Stimulated activated naive CD4-positive, alpha-beta T cell treated with Interleukin-2 at 50 U/mL for 16 hours (primary cell): ENCODE measurements at regions not wholly inside any gene's neighbourhood (a gene's known extent, or its start where the extent isn't known, plus 50 kb on each side); places are given as distances from the start of the nearest gene placed in this dataset.

Experiments
- DNase-seq: peaks from one replicate; lab custom pipeline; 2025; lab: John Stamatoyannopoulos, UW

DNA sequence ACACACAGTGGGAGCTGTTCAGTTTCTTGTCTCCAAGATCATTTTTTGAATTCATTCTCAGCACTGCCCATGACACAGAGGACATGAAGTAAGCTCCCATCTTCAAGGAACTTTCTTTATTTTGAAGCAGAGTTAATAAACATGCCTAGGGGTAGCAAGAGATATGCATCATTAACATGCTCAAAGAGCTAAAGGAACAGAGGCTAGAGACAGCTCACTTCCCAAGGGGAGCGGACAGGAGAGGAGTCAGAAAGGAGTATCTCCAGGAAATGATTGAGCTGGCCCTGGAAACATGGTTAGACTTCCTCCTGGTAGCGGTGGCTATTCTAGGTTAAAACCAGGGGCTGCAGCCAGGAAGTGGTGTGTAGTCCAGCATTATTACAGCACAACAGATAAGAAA, 135.9 kb downstream of the GPAM start:
- DNase-seq, result no peak

DNA sequence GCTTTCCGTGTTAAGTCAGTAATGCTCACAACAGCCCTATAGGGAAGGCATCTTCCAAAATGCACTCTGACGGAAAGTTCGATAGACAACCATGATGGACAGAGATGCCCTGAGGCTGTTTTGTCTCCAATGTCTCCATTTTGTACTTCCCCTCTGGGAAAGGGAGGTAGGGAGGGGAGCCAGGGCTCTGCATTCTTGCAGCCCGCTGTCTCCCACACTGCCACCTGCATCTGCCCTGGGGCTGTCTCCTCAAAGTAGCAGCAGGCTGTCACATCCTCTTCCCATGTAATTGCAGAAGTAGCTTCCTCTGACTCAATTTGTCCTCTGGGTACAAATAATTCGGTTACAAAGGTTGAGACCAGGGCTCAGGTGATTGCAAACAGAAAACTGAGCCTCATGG, 131.4 kb downstream of the GPAM start:
- no peak for DNase-seq

DNA sequence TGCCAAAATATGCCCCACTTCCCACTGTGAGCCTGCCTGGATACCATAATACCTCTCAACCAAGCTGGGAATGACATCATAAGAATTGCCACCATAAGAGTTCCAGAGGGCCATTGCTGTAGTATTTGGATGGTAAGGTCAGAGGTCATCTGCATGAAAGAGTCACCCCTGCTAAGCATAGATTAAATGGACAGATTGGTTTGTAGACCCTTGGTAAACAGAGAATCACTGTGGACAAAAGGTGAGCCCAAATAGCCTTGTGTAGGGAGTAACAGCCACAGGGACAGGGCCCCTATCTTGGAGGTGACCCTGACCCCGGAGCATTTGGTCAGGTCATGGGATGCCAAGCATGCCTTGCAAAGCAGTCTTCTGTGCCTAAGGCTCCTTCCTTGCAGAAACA, 129.7 kb downstream of the GPAM start:
- DNase-seq, result no peak

DNA sequence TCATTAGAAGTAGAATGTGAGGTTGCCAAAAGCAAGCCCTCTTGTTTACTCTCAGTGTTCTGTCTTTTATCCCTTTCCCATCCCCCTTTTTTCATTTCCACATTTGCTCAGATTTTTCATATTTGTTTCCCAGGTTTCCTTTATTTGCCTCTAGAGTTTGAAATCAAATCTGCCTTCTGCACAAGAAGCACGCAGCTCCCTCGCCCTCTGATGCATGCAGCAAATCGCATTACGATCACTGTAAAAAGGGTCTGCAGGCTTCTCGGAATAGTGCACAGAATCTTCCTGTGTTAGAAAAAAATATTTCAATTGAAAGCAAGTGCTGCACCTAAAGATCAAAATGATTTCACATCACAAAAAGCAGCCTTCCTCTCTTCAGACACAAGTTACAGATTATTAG, 129.0 kb downstream of the GPAM start:
- DNase-seq, result no peak

DNA sequence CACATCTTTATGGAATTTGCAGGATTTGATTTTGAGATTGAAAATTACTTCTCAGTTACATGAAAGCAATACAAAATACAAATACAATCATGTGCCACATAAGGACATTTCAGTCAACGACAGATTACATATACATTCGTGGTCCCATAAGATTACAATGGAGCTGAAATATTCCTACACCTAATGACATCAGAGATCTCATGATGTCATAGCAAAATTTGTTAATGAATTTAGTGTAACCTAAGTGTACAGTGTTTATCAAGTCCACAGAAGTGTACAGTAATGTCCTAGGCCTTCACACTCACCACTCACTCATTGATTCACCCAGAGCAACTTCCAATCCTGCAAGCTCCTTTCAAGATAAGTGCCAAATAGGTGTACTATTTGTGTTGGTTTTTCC, 126.5 kb downstream of the GPAM start:
- no peak for DNase-seq

DNA sequence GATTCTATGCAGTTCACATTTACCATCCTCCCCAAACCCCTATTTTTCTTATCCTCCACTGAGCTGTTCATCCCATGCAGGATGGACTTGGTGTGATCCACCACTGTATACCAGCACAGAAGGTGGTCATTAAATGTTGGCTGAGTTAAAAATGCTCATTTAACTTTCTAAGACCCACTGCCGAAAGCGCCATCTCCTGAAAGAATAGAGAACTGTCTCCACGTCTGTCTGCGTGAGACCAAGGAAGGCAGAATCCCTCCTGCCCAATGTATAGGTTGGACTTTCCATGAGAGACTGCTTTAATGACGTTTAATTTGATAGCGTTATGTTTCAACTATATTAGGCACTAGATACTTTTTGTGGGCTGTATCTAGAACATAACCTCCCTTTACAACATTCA, 124.3 kb downstream of the GPAM start:
- no peak for DNase-seq

DNA sequence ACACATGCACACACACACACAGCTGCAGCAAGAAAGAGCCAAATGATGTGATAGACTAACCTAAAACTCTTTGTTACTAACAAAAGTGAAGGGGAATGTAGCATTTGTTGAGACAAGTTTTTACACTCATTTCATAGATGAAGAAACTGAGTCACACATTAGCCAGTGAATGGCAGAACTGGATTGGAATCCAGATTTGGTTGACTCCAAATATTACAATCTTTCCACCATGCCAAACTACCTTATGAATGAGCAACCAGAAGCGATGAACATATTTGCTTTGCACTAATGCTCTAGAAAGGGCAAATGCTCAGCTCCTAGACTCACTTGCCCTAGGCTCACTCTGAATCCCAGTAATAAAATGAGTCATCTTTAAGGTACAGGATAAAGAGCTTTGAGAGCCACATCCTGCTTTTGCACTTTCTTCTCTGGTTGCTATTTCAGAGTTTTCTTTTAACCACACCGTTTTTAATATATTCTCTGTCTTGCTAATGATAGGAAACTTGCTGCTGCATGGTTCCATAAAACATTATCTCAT, 111.9 kb downstream of the GPAM start:
- DNase-seq, result no peak

DNA sequence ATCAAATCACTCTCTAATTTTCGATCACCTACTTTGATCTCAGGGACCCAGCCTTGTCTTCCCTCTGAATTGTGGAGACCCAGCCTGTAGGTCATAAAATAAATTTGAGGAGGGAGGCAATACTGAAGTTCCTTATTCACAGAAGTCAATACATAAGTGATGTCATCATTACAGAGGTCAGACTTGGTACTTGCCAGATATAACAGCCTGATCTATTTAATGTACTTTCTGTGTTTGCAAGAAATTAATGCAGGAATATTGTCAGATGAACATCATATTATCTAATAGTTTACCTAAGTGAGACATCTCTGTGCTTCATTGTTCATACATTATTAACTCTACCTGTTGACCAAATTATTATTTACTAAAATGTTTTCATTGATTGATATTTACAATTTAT, 105.6 kb downstream of the GPAM start:
- no peak for DNase-seq

DNA sequence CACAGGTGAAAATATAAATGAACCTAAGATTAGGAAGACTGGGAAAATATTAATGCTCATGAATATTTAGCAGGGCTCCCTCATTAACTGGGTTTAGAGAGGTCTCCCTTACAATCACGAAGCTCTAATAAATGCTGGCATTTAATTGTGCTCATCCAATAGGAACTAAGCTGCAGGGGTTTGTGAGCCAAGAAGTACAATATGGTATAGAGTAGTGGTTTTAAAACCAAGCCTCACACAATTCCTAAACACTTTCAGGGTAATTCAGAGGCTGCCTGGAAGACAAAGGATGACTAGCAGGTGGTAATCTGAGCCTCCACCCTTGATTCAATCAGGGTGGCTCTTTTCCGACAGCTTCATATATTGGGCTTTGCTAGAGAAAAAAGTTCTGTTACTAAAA, 103.3 kb downstream of the GPAM start:
- DNase-seq, result no peak

DNA sequence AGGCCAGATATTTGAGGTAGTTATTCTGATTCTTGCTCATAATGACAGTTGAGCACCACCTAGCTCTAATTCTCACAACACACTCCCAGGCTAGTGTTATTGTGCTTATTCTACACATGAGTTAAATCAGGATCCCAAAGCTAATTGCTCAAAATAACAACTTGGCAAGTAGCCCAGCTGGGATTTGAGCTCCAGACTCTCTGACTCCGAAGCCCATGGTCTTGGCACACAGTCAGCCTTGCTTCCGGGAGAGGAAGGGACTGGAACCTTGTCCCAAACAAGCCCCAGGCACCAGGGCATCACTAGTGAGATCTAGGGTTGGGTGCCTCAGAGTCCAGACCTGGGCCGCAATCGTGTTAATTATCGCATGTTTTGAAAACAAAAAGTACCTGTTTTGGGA, 101.4 kb downstream of the GPAM start:
- DNase-seq, result no peak

DNA sequence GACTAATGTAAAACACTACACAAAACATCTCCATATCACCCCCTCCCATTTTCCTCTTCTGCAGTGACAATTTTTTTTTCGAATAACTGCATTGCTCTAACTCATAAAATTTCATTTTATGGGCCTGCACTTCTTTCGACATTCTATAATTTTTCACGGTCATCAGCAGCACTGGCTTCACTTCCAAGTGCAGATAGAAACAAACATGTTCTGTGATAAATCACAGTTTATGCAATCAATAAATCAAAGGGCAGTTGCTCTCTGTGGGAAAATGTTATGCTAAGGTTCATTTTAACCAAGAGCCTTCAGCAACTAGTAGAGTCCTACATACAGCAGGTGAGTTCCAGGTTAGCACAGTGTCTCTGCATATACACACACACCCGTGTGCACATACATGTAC, 100.1 kb downstream of the GPAM start:
- DNase-seq, result no peak

DNA sequence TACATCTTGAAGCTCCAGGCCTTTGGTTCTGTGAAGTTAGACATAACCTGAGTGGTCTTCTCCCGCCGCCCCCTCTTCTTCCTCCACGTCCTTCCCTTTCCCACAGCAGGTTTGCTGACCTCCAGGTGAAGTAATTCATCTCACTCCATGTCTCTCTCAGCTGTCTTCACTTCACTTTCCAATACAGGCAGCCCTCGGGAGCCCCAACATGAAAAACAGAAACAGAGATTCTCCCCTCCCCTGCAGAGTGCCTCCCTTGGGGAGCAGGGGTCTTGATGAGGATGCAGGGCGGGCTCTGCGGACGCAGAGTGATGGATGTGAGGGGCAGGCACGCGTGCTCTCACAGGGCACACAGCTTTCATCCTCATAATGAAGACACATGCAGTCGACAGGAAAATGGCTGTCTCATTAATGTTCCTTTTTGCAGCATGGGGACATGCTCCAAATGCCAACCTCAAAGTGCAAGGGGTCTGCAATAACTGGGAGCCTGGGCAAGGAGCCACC, 95.6 kb downstream of the GPAM start:
- DNase-seq, result no peak

DNA sequence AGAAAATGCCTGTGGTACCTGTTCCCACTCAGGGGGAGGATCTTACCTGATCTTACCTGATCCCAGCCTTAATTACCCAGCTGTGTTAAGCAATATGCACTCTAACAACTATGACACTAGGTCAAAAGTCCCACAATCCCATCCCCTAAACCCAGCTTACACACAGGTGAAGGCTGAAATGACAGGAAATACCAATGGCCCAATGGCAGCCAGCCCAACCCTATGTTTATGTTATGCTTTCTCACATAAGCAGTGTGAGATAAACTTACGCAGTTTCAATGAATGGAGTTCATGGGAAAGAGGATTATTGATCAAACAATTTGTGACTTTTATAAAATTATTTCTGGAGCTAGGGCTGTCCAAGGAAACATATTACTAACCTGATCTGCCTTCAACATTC, 91.9 kb downstream of the GPAM start:
- no peak for DNase-seq

DNA sequence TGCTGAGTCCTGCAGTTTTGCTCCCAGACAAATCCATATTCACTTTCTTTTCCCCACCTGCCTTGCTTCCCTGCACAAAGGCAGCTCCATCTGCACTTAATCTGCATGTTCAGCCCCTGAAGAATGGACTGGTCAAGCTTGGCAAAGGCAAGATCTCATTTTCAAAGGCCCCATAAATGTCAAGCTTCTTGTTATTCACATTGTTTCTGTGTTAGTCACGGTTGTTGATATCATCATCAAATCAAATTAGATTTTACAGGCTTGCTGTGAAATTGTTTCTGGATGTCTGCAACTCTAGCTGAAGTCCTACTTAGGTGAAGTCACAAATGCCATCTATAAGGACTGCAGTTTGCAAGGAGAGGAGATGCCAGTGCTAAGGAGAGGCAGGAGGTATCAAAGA, 91.0 kb downstream of the GPAM start:
- no peak for DNase-seq

DNA sequence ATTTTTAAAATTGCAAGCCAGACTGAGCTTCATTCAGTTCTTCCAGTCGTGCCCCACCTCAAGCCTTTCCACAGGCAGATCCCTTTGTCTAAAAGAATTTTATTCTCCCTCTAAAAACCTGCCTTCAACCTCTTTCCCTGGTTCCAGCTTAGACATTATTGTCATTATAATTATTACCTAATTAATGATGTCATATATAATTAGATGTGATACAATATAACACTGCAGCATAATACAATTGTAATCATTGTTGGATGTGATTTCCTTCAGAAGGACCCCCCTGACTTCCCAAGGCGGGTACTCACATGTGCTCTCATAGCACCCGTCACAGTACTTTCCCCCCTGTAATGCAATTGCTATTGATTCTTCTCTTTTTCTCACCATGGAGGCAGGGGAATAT, 88.6 kb downstream of the GPAM start:
- no peak for DNase-seq

DNA sequence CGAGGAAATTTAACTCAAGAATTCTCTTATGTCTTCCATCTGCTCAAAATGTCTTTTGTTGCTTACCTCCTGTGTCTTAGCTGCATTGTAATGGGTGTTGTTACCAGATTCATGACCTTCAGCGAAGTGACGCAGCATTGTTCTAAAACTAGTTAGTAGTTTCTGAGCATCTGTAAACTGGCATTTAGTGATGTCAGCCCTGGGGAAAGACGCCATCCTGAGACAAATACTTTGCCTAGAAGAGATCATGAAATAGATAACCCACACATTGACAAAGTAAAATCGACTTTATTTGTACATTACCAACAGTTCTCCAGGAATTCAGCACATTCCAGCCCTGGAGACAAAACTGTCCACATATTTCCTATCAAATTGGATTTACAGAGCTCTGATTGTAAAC, 87.8 kb downstream of the GPAM start:
- DNase-seq, result no peak

DNA sequence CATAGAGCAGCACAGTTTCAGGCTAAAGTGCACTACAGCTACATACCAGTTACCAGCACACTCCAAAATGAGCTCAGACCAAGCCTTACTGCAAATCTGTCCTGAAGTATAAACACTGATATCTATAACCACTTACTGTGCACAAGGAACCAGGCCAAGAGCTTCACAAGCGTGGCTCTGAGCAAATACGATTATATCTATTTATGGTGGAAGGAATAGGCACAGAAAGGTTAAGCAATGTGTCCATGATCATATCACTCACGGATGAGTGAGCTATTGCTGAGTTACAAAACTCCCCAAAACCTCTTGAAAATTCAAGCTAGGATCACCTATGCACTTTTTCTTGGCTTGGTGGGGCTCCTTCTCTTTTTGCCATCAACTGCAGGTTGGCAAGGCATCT, 84.9 kb downstream of the GPAM start:
- no peak for DNase-seq
